ENCODE measurements at regions not wholly inside any gene's neighbourhood (a gene's known extent, or its start where the extent isn't known, plus 50 kb on each side); places are given as distances from the start of the nearest gene placed in this dataset.
"Not testable (repeated sequence)": the region's sequence is repeated elsewhere in the genome, so short reads cannot be mapped to it uniquely, and the experiment has no call there.

DNA sequence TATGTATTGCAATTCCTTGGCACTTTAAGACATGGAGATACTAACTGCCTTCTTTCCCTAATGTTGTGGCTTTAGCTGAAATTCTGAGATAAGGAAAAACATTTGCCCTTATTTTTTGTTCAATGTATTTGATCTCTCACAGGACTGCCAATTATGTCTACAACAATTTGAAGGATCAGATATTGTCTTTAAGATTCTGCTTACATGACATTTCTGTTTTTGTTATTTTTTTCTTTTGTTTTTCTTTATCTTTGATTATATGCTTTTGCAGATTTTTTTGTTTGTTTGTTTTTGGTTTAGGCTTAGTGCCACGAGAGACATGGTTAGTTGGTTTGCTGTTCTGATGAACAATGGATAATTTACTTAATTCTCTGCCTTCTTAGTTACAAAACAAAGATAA lies 303.3 kb downstream of the TECRL start:
- H3K27ac ChIP-seq, result no peak overlapping the region
- TF ChIP-seq ZFX (IDR thresholded peaks at IDR 0.05), result no peak
- TF ChIP-seq, protein P1, sequence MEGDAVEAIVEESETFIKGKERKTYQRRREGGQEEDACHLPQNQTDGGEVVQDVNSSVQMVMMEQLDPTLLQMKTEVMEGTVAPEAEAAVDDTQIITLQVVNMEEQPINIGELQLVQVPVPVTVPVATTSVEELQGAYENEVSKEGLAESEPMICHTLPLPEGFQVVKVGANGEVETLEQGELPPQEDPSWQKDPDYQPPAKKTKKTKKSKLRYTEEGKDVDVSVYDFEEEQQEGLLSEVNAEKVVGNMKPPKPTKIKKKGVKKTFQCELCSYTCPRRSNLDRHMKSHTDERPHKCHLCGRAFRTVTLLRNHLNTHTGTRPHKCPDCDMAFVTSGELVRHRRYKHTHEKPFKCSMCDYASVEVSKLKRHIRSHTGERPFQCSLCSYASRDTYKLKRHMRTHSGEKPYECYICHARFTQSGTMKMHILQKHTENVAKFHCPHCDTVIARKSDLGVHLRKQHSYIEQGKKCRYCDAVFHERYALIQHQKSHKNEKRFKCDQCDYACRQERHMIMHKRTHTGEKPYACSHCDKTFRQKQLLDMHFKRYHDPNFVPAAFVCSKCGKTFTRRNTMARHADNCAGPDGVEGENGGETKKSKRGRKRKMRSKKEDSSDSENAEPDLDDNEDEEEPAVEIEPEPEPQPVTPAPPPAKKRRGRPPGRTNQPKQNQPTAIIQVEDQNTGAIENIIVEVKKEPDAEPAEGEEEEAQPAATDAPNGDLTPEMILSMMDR (conservative IDR thresholded peaks at IDR 0.05), result no peak

DNA sequence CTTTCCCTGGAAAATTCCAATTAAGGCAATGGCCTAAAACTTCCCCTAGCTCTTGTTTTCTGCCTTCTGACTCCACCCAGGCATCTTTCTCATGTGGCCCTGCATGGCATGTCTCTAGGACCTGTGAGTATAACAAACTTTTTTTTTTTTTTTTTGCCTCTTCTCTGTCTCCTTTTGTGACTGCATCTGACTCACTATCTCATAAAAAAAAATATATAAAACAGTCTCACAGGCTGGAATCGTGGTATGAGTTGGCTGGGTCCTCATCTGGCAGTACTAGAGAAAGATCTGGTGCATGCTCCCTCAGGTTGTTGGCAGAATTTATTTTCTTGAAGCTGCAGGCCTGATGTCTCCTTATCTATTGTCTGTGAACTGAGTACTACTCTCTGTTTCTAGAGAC lies 313.9 kb downstream of the TECRL start:
- H3K27ac ChIP-seq, result no peak overlapping the region
- TF ChIP-seq, protein P1 (conservative IDR thresholded peaks at IDR 0.05), result no peak
- no peak for TF ChIP-seq ZFX (IDR thresholded peaks at IDR 0.05)

DNA sequence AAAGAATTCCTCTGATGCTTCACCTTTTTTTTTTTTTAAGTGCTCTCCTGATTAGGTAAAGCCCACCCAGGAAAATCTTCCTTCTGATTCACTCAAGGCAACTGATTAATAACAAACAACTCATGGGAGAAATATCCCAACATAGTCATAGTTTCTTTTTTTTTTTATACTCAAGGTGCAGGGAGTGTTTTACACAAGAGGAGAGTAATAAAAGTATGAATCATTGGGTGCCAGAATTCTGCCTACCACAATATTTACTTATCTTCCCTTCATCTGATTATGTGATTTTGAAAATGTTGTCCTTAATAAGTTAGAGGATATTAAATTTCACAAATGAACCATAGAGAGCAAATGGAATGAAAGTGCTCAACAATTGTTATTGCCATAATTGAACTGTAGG lies 329.9 kb downstream of the TECRL start:
- TF ChIP-seq, protein P1 (conservative IDR thresholded peaks at IDR 0.05), result no peak
- TF ChIP-seq ZFX (IDR thresholded peaks at IDR 0.05), result no peak
- no peak overlapping the region for H3K27ac ChIP-seq

DNA sequence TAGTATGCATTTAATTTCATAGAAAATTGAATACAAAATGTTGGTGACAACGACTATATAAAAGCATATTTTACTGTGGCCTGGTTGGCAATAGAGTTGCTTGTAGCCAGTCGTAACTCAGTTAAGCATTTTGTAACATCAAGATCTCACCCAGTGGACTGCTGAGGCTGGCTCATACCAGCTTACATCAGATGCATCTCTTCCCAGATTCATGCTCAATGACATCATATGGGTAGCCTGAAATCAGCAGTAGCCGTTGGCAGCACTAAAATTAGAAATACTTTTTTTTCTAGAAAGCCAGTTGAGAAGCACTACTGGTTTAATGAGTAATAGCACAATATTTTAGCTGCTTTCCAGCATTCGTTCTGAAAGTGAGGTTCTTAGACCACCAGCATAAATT lies 341.2 kb downstream of the TECRL start:
- TF ChIP-seq, protein P1 (conservative IDR thresholded peaks at IDR 0.05), result no peak
- TF ChIP-seq ZFX (IDR thresholded peaks at IDR 0.05), result no peak
- H3K27ac ChIP-seq, result no peak overlapping the region

DNA sequence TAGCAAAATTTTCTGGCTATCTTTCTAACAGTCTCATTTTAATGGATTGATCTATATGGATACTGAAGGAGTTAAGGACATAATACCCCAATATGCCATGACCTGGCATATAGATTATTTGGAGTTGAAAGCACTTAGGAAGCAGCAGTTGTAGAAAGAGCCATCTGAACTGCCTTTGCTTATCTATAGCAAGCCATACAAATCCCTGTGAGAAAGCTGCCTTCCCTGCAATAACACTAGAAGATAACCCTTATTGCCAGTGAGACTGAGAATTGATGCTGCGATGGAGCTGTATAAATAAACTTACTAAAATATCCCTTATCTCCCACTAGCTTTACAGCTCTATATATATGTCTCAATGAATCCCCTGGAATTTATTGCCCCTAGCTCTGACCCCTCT lies 346.3 kb downstream of the TECRL start:
- no peak for TF ChIP-seq ZFX (IDR thresholded peaks at IDR 0.05)
- TF ChIP-seq, protein P1 (conservative IDR thresholded peaks at IDR 0.05), result no peak

DNA sequence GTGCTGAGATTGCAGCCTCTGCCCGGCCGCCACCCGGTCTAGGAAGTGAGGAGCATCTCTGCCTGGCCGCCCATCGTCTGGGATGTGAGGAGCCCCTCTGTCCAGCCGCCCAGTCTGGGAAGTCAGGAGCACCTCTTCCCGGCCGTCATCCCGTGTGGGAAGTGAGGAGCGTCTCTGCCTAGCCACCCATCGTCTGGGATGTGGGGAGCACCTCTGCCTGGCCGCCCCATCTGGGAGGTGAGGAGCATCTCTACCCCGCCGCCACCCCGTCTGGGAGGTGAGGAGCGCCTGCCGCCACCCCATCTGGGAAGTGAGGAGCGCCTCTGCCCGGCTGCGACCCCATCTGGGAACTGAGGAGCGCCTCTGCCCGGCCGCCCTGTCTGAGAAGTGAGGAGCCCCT lies 372.2 kb downstream of the TECRL start:
- not testable (repeated sequence) for H3K27ac ChIP-seq

More for the DNA sequence above, 346.3 kb downstream of the TECRL start:
- no peak overlapping the region for H3K27ac ChIP-seq

DNA sequence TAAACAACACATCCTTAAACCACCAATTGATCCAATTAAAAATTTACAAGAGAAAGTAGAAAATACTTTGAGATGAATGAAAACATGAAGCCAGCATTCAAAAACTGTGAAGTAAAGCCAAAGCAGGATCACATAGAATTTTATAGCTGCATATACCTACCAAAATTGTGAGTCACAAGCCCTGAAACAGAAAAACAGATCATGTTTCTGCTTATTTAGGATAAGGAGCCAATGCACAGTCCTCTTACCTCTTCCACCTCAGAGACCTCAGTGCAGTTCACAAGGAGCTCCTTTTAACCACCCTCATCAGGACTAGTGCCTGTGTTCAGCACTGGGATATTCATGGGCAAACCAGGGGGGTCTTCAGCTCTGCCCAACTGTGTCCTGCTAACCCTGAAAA lies 386.7 kb downstream of the TECRL start:
- TF ChIP-seq, protein P1 (conservative IDR thresholded peaks at IDR 0.05), result no peak
- TF ChIP-seq ZFX (IDR thresholded peaks at IDR 0.05), result no peak
- no peak overlapping the region for H3K27ac ChIP-seq

DNA sequence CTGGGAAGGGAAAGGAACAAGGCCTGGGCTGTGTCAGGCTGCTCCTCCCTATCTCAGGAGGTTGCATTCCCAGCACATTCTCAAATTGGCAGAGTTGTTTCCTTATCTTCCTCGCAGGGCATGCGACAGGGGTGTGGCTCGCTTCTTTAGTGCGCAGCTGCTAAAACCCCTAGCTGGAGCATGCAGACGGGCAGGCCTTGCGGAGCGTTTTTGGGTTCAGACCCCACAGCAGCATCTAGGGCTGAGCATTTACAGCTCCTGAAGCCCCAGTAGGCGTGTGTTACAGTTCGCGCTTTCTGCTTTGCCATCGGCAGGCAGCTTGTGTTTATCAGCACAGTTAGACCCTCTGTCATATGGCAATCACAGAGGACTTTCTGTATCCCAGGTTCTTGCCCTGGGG lies 392.4 kb downstream of the TECRL start:
- no peak for TF ChIP-seq ZFX (IDR thresholded peaks at IDR 0.05)
- TF ChIP-seq, protein P1 (conservative IDR thresholded peaks at IDR 0.05), result no peak
- H3K27ac ChIP-seq, result no peak overlapping the region

Data from C4-2B (cell line).